Panc1 (cell line): ENCODE measurements at regions not wholly inside any gene's neighbourhood (a gene's known extent, or its start where the extent isn't known, plus 50 kb on each side); places are given as distances from the start of the nearest gene placed in this dataset.

ENCODE experiments used
- ATAC-seq: fragments of 200-7000 bp; cut with Tn5 transposase; 2 replicates; pipeline ENCODE4 v1.9.1; 2020; ENCODE audit warnings: mild to moderate bottlenecking, moderate library complexity
- BruUV-seq: library from RNA; stranded (reverse); fragments of 400-500 nt; replicated peaks from 2 replicates; lab custom pipeline; 2021; lab: Mats Ljungman, UMichigan
- CTCF ChIA-PET: fragments of 300-600 bp; sonication (Branson Sonifier 250); formaldehyde crosslinking; loops from one replicate; lab custom pipeline; 2022; ENCODE audit warnings: antibody characterized with exemption; lab: Charles Lee
- POLR2A ChIA-PET: fragments of 300-600 bp; sonication (Branson Sonifier 250); formaldehyde crosslinking; loops from one replicate; lab custom pipeline; 2022; ENCODE audit warnings: antibody characterized with exemption; lab: Charles Lee
- DNase-seq: peaks from one replicate; pipeline ENCODE4 v3.0.0-alpha.2; 2010; ENCODE audit warnings: low read depth, low spot score
- H3K27ac ChIP-seq: 2 replicates; pipeline ENCODE4 v1.5.1; 2011; ENCODE audit warnings: mild to moderate bottlenecking, low read length, inconsistent platforms
- H3K27me3 ChIP-seq: fragments of 200-500 bp; sonication (Bioruptor generic); 2 replicates; pipeline ENCODE4 v1.6.0; 2014; ENCODE audit warnings: low read length, inconsistent platforms; ENCODE audit not compliant: control insufficient read depth, insufficient read depth
- H3K36me3 ChIP-seq: fragments of 200-500 bp; sonication (Bioruptor generic); 2 replicates; pipeline ENCODE4 v1.5.1; 2014; ENCODE audit warnings: inconsistent platforms, mild to moderate bottlenecking, low read length, moderate library complexity; ENCODE audit not compliant: control insufficient read depth, insufficient read depth
- H3K4me1 ChIP-seq: 2 replicates; pipeline ENCODE4 v1.5.1; 2011; ENCODE audit warnings: inconsistent platforms, mild to moderate bottlenecking, low read length, moderate library complexity; ENCODE audit not compliant: control insufficient read depth, insufficient read depth
- H3K4me3 ChIP-seq, 2 experiments: 2 replicates each; pipeline ENCODE4 v1.5.1; 2011 to 2012; ENCODE audit warnings: low read depth in 2 of 2, low read length in 2 of 2, mild to moderate bottlenecking in 2 of 2, inconsistent platforms in 1 of 2, moderate library complexity in 1 of 2
- H3K9me3 ChIP-seq: fragments of 200-500 bp; sonication (Bioruptor generic); 2 replicates; pipeline ENCODE4 v1.5.1; 2014; ENCODE audit warnings: low read depth, mild to moderate bottlenecking, inconsistent platforms, low read length, moderate library complexity; ENCODE audit not compliant: control insufficient read depth, insufficient read depth
- POLR2AphosphoS5 ChIP-seq: IDR thresholded peaks from 2 replicates; pipeline ENCODE4 v1.6.1; 2012; ENCODE audit warnings: mild to moderate bottlenecking, low read depth, low read length, moderate library complexity
- SIN3A ChIP-seq: IDR thresholded peaks from 2 replicates; pipeline ENCODE4 v1.6.1; 2012; ENCODE audit warnings: low read depth, mild to moderate bottlenecking, low read length, moderate library complexity, borderline replicate concordance; ENCODE audit not compliant: insufficient read depth
- TCF7L2 ChIP-seq: IDR thresholded peaks from 2 replicates; pipeline ENCODE4 v1.6.1; 2011; ENCODE audit warnings: mild to moderate bottlenecking, low read depth, low read length, inconsistent platforms
- in situ Hi-C: cut with HindIII; loops from 2 replicates; pipeline ENCODE4 v1.10.0; 2016; ENCODE audit warnings: low sequenced_read_pairs, low pct_unique_long_range_greater_than_20kb
- intact Hi-C: fragments of 100-400 bp; cut with micrococcal nuclease; formaldehyde crosslinking; loops from one replicate; pipeline ENCODE4 v1.10.0; 2022; ENCODE audit not compliant: unreplicated experiment
- TF ChIP-seq, protein P1 (sequence below), 2 experiments: IDR thresholded peaks; 2 replicates each; pipeline ENCODE4 v1.6.1; 2011 to 2012; ENCODE audit warnings: low read depth in 2 of 2, control low read depth in 1 of 2, low read length in 1 of 2, mild to moderate bottlenecking in 1 of 2, moderate library complexity in 1 of 2; ENCODE audit not compliant: insufficient read depth in 1 of 2
- TF ChIP-seq, protein P2 (sequence below): fragments of 450-650 bp; IDR thresholded peaks from 2 replicates; pipeline ENCODE4 v1.5.1; 2017; ENCODE audit warnings: mild to moderate bottlenecking

DNA sequence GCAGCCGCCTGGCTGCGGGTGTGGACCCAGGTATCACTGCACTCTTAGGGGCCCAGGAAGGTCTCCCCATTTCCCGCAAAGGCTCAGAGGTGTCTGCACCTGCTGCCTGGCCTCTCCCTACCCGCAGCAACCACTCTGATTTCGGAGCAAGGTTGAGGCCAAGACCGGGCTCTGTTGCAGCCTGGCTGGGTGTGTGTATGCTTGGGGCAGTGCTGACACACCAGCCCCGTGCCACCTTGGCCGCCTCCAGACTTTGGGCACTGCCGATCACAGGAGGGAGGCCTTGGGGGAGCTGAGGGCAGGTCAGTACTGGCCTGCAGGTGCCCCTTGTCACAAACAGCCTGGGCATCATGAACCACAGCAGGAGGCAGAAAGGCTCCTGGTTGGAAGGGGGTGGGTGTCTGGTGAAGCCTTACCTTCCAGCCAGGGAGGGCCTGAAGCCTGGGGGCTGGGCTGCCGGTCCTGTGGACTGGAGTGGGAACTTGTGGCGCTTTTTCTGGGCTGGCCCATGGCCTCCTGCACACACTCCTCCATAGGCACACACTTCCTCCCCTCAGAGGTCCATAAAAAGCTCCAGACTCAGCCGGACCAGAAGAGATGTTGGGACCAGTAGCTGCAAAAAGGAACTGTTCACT, 519.5 kb downstream of the RWDD3 start:
- TF ChIP-seq POLR2AphosphoS5, result no peak
- TF ChIP-seq, protein P1, sequence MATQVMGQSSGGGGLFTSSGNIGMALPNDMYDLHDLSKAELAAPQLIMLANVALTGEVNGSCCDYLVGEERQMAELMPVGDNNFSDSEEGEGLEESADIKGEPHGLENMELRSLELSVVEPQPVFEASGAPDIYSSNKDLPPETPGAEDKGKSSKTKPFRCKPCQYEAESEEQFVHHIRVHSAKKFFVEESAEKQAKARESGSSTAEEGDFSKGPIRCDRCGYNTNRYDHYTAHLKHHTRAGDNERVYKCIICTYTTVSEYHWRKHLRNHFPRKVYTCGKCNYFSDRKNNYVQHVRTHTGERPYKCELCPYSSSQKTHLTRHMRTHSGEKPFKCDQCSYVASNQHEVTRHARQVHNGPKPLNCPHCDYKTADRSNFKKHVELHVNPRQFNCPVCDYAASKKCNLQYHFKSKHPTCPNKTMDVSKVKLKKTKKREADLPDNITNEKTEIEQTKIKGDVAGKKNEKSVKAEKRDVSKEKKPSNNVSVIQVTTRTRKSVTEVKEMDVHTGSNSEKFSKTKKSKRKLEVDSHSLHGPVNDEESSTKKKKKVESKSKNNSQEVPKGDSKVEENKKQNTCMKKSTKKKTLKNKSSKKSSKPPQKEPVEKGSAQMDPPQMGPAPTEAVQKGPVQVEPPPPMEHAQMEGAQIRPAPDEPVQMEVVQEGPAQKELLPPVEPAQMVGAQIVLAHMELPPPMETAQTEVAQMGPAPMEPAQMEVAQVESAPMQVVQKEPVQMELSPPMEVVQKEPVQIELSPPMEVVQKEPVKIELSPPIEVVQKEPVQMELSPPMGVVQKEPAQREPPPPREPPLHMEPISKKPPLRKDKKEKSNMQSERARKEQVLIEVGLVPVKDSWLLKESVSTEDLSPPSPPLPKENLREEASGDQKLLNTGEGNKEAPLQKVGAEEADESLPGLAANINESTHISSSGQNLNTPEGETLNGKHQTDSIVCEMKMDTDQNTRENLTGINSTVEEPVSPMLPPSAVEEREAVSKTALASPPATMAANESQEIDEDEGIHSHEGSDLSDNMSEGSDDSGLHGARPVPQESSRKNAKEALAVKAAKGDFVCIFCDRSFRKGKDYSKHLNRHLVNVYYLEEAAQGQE (IDR thresholded peaks at IDR 0.05; ENCODE audit: insufficient read depth in 1 of 2, low read depth in 2 of 2, low read length in 1 of 2), result no peak
- Histone ChIP-seq H3K4me1 (no peaks in the 10 kb centered on the region), H3K9me3 (0 out of 2 replicates have a peak, but pooled peaks cover 2% of the 10 kb centered on the region), H3K27ac (no peak overlapping the region), H3K4me3 (no peak overlapping the region), H3K27me3 (no peaks in the 10 kb centered on the region), H3K36me3 (no peaks in the 10 kb centered on the region)
- ATAC-seq (no peak), DNase-seq (no peak)
- intact Hi-C loops, result no loop called here
- BruUV-seq, result no TSS peak
- ChIA-PET CTCF (no interaction called here), POLR2A (no interaction called here)
- in situ Hi-C loops, result no loop called here

DNA sequence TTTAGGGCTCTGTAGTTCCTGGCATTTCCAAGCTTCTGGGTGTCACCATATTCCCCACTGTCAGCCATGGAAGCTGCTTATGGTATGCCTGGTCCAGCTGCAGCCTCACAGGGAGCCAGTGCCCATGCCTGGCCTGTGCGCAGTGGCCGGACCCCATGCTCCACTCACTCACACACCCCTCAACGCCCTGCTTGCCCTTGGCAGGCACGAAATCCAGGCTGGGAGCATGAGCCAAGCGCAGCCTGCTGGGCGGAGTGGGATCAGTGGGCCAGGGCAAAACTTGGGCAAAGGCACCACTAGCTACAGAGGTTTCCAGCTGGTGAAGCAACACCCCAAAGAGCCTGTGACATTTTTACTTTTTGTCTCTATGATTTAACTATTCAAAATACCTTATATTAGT, 520.4 kb downstream of the RWDD3 start:
- H3K4me3 ChIP-seq, result no peak overlapping the region
- ATAC-seq, result no peak
- H3K27ac ChIP-seq, result no peak overlapping the region
- no peaks in the 10 kb centered on the region for H3K27me3 ChIP-seq
- H3K4me1 ChIP-seq, result no peaks in the 10 kb centered on the region
- in situ Hi-C loops (no loop called here), intact Hi-C loops (no loop called here)
- BruUV-seq, result no TSS peak
- ChIA-PET CTCF (no interaction called here), POLR2A (no interaction called here)
- TF ChIP-seq, protein P2, sequence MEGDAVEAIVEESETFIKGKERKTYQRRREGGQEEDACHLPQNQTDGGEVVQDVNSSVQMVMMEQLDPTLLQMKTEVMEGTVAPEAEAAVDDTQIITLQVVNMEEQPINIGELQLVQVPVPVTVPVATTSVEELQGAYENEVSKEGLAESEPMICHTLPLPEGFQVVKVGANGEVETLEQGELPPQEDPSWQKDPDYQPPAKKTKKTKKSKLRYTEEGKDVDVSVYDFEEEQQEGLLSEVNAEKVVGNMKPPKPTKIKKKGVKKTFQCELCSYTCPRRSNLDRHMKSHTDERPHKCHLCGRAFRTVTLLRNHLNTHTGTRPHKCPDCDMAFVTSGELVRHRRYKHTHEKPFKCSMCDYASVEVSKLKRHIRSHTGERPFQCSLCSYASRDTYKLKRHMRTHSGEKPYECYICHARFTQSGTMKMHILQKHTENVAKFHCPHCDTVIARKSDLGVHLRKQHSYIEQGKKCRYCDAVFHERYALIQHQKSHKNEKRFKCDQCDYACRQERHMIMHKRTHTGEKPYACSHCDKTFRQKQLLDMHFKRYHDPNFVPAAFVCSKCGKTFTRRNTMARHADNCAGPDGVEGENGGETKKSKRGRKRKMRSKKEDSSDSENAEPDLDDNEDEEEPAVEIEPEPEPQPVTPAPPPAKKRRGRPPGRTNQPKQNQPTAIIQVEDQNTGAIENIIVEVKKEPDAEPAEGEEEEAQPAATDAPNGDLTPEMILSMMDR, result no peak
- TF ChIP-seq POLR2AphosphoS5, result no peak
- no peak for TF ChIP-seq TCF7L2
- TF ChIP-seq, protein P1 (IDR thresholded peaks at IDR 0.05; ENCODE audit: insufficient read depth in 1 of 2, low read depth in 2 of 2, low read length in 1 of 2), result no peak
- TF ChIP-seq SIN3A, result no peak
- no peaks in the 10 kb centered on the region for H3K36me3 ChIP-seq
- 0 out of 2 replicates have a peak, but pooled peaks cover 2% of the 10 kb centered on the region for H3K9me3 ChIP-seq
- DNase-seq, result no peak
